CD4-positive, alpha-beta T cell treated with Interleukin-4 for 4 hours (primary cell): ENCODE measurements at regions not wholly inside any gene's neighbourhood (a gene's known extent, or its start where the extent isn't known, plus 50 kb on each side); places are given as distances from the start of the nearest gene placed in this dataset.
"Not testable (repeated sequence)": the region's sequence is repeated elsewhere in the genome, so short reads cannot be mapped to it uniquely, and the experiment has no call there.

Experiments
- DNase-seq: peaks from one replicate; pipeline ENCODE4 v3.0.0-alpha.2; 2020

DNA sequence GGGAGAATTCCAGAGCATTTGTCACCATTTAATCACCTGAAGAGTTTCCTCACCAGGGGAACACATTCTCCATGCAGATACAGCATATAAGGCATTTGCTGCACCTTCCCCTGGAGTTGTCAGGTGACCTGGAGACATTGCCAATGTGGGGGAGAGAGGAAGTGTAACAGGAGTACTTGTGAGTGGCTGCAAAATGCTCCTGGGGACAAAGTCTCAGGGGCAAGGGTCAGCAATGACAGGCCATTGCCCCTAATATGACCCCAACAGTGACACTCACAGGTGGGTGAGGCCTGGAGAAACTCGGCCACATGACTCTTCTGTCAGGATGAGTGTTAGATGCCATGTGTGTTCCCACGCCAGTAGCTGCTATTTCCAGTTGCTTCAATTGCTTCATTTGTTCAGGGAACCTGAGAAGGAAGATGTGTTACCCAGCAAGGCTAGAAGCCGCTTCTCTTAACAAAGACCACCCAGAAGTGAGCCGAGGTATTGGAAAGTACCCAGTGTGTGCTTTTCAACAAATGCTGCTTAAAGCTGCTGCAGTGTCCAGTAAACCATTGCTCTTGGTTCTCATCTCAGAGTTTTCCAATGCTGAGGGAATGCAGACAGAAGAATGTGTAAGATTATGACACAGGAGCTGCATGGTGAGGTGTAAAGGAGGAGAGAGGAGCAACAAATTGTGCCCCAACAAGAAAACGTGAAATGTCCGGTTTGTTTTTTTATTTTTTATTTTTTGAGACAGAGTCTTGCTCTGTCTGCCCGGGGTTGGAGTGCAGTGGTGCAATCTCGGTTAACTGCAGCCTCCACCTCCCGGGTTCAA lies 128.2 kb upstream of the SLC44A1 start:
- no peak for DNase-seq

- no peak for DNase-seq
These were observed 127.2 kb upstream of the SLC44A1 start for GRCh38 chr9:105117234-105117633.

DNA sequence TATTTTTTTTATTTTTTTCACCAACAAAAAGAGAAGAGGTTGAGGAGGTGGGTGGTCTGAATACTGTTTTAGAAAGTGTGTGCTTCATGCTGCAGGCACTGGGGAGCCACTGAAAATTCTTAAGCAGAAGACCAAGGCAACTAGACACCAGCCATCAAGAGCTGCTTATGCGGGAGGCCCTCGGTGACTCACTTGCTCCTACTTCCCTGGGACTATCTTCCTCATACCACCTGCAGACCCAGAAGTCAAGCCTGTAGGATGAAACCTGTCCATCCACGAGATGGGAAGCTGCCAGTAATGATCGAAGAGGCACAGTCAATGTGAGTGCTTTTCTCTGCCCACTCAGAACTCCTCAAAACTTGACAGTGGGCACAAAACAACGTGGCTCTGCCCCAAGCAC lies 125.8 kb upstream of the SLC44A1 start:
- DNase-seq: no peak

- DNase-seq: no peak
These were observed 125.3 kb upstream of the SLC44A1 start for GRCh38 chr9:105119156-105119555.

- no peak for DNase-seq
These were observed 122.5 kb upstream of the SLC44A1 start for GRCh38 chr9:105121861-105122430.

DNA sequence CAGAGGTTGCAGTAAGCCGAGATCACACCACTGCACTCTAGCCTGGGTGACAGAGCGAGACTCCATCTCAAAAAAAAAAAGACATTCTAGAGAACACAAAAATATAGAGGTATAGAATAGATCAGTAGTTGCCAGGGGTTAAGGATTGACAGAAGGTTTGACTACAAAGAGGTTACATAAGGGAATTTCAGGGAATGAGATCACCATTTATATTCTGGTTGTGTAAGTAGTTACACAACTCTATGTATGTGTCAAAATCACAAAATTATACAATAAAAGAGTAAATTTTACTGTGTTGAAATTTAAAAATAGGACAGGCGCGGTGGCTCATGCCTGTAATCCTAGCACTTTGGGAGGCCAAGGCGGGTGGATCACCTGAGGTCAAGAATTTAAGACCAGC lies 119.9 kb upstream of the SLC44A1 start:
- not testable (repeated sequence) for DNase-seq

GRCh38 chr9:105126226-105126625 lies 118.2 kb upstream of the SLC44A1 start:
- no peak for DNase-seq

DNA sequence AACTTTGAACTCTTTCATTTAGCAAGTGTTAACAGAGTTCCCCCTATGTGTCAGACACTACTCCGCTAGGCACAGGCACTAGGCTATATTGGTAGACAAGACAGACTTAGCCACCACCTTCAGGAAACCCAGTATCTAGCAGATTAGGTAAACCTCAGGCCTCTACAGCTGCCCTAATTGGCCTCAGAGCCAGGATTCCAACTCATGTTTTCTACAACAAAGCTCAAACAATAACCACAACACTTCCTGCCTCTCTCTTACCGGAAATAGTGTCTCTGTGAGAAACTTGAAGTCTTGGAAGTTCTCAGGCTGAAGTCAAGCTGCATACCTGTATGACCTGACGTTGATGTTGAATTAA lies 116.6 kb upstream of the SLC44A1 start:
- peak; percentile 88 for DNase-seq

- no peak for DNase-seq
These were observed 115.4 kb upstream of the SLC44A1 start for GRCh38 chr9:105128908-105129600.

DNA sequence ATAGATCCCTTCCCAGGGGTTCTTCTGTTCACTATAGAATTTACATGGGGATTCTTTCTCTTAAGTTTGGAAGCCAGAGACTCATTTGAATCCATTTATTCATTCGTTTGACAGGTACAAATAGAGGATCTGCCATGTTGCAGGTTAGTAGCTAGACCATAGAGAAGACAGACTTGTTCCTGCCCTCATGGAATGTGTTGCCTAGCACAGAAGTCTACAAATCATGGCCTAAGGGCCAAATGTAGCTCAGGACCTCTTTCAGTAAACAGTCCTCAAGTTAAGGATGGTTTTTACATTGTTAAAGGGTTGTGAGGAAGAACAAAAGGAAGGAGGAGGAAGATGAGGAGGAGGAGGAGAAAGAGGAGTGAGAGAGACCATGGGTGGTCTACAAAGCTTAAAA lies 114.7 kb upstream of the SLC44A1 start:
- no peak for DNase-seq

DNA sequence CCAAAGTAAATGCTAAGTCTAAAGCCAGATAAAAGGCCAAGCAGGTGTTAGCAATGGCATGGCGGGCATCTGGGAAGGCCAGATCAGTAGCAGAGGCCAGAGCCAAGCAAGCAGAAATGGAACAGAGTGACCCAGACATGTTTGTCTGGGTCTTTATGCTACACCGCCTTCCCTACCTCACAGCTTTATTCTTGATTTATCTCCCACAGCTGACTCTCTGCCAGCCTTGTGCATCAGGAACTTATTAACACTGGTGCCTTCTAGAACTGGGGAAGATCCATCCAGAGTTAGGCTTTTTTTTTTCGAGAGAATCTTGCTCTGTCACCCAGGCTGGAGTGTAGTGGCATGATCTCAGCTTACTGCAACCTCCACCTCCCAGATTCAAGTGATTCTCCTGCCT lies 112.5 kb upstream of the SLC44A1 start:
- DNase-seq: no peak

DNA sequence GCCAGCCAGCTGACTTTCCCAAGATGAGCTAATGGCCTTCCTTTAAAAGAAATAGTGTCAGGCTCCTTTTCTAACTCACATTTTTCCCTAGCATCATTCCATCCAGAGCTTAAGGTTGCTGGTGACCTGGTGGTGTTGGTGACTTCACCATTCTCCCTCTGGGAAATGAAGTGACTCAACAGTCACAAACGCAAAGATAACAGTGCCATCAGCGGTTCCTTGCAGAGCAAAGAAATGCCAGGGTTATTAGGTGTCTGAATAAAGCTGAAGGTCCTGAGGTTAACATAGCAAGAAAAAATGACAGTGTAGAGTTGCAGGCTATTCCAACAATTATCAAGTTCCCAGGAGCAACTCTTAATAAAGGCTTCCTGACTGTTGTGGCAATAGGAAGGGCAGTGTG lies 111.8 kb upstream of the SLC44A1 start:
- DNase-seq: no peak

- no peak for DNase-seq
These were observed 106.1 kb upstream of the SLC44A1 start for GRCh38 chr9:105138306-105138801.

GRCh38 chr9:105141146-105141975 lies 103.1 kb upstream of the SLC44A1 start:
- no peak for DNase-seq

- no peak for DNase-seq
These were observed 102.5 kb upstream of the SLC44A1 start for GRCh38 chr9:105141976-105142250.

DNA sequence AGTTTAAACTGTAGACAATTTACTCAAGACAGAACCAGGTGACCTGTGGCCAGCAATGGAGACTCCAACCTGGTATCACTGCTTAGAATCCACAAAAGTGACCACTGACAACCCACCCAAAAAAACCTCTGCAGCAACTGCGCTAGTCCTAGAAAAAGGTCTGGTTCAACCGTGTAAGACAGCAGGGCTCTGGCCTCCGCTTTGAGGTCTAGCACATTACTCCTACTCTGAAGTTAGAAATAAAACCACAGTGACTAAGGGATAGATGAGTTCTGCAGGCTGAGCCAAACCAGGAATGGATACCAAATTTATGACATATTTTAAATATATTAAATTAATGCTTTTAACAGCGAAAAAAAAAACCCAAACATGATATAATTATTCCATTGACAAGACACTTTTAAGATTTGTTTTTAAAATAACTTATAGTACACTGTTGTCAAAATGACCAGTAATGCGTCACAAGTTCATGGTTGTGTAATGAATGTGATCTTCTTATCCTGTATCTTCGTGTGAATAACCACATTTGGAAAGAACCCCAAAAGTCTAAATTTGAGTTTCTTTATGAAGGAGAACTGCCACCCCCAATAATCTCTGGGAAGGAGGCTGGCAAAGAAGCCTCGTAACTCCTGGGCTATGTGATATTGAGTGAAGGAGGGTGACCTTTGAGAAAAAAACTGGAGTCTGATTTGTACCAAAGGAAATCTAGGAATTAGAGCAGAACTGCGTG lies 101.9 kb upstream of the SLC44A1 start:
- no peak for DNase-seq

GRCh38 chr9:105143136-105143430 lies 101.4 kb upstream of the SLC44A1 start:
- DNase-seq: no peak

DNA sequence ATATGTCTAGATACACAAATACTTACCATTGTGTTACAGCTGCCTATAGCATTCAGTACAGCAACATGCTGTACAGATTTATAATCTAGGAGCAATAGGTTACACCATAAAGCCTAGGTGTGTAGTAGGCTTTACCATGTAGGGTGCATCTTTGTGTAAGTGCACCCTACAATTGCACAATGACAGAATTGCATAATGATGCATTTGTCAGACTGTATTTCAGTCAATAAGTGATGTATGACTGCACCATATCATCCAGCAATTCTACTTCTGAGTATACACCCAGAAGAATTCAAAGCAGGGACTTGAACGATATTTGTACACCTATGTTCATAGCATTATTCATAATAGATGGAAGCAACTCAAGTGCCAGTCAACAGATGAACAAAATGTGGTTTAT lies 100.4 kb upstream of the SLC44A1 start:
- no peak for DNase-seq

DNA sequence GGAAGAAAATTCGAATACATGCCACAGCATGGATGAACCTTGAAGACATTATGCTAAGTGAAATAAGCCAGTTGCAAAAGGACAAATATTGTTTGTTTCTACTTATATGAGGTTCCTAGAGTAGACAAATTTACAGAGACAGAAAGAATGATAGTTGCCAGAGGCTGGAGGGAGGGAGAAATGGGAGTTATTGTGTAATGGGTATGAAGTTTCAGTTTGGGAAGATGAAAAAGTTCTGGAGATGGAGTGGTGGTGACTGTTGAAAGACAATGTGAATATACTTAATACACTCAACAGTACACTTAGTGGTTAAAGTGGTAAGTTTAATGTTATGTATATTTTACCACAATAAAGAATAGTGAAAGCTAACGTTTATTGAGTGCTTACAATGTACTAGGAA lies 99.6 kb upstream of the SLC44A1 start:
- DNase-seq: no peak

GRCh38 chr9:105146677-105147076 lies 97.8 kb upstream of the SLC44A1 start:
- no peak for DNase-seq

DNA sequence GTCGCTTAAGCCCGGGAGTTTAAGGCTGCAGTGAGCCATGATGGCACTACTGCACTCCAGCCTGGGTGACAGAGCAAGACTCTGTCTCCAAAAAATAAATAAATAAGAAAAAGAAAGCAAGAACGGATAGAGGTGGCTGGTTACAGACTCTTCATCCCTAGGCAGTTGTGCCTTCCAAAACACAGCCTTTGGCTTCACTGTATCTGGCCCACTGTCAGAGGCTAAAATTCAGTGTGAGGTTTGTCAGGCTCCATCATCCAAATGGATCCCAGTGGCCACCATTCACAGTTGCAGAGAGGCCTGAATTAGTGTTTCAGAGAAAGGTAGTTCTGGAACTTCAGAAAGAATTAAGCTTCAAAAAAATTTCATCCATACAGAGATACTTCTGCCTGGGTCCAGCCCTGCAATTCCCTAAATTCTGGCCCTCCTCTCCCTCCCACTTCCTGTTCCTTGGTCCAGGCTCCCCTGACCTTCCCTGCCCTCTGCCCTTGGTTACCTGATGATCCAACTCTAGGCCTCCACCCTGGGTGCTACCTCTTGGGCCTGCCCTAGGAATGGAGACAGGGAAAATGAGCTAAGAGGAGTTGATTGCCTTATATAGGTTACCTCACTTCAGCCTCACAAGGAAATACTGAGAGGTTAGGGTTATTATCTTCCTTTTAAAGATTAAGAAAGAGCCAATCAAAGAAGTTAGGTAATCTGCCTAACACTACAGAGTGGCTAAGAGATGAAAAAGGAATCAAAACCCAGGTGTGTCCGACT lies 97.2 kb upstream of the SLC44A1 start:
- no peak for DNase-seq

DNA sequence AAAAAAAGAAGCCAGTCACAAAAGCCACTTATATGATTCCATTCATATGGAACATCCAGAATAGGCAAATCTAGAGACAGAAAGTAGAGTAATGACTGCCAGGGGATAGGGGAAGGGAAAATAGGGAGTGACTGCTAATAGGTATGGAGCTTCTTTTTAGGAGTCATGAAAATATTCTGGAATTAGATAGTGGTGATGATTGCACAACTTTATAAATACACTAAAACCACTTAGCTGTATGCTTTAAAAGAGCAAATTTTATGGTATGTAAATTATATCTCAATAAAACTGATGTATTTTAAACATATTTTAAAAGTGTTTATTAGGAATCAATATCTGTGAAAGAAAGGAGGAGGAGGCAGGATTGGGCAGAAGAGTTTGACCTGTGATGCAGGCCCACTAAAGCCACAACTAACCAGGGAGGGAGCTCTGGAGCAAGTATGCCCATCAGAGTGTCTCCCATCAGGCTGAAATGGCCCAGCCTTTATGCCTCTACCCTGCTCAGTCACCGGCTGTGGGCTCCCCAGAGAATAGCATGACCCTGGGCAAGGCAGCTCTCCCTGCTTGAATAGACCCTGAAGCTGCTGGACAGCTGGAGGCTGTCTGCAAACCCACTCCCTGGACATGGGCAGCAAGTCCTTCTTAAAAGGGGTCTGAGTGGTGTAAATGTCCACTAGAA lies 96.0 kb upstream of the SLC44A1 start:
- DNase-seq: no peak
